ENCODE measurements at regions not wholly inside any gene's neighbourhood (a gene's known extent, or its start where the extent isn't known, plus 50 kb on each side); places are given as distances from the start of the nearest gene placed in this dataset.

- TF ChIP-seq POLR2A (IDR thresholded peaks at IDR 0.05) (no peak), CTCF (IDR thresholded peaks at IDR 0.05) (no peak)
These were observed 313.9 kb upstream of the TLE4 start for GRCh38 chr9:79257790-79258351.
